Gastroesophageal sphincter (tissue), 3 donors: ENCODE measurements at regions not wholly inside any gene's neighbourhood (a gene's known extent, or its start where the extent isn't known, plus 50 kb on each side); places are given as distances from the start of the nearest gene placed in this dataset.

Experiments
- CTCF ChIP-seq, 4 experiments: fragments of 200-600 bp in 2 of 4; fragments of 450-650 bp in 2 of 4; sonication (generic) in 1 of 4; IDR thresholded peaks; one replicate each; pipeline ENCODE4 v1.5.1; 2017 to 2019; ENCODE audit warnings: antibody characterized with exemption in 4 of 4, mild to moderate bottlenecking in 2 of 4, moderate library complexity in 2 of 4
- EP300 ChIP-seq: sonication (generic); formaldehyde crosslinking; IDR thresholded peaks from one replicate; pipeline ENCODE4 v1.6.1; 2017; ENCODE audit warnings: antibody characterized with exemption, mild to moderate bottlenecking
- POLR2A ChIP-seq, 2 donors: fragments of 450-650 bp; IDR thresholded peaks; one replicate each; pipeline ENCODE4 v1.6.1; 2017; ENCODE audit warnings: antibody characterized with exemption in 2 of 2, mild to moderate bottlenecking in 2 of 2, moderate library complexity in 1 of 2

- TF ChIP-seq CTCF (IDR thresholded peaks at IDR 0.05), result no peak
- TF ChIP-seq POLR2A (IDR thresholded peaks at IDR 0.05), result no peak
- TF ChIP-seq EP300, result no peak
Observed at GRCh38 chr2:220963930-220964329, 608.2 kb downstream of the EPHA4 start.
